ENCODE measurements at regions not wholly inside any gene's neighbourhood (a gene's known extent, or its start where the extent isn't known, plus 50 kb on each side); places are given as distances from the start of the nearest gene placed in this dataset.

DNA sequence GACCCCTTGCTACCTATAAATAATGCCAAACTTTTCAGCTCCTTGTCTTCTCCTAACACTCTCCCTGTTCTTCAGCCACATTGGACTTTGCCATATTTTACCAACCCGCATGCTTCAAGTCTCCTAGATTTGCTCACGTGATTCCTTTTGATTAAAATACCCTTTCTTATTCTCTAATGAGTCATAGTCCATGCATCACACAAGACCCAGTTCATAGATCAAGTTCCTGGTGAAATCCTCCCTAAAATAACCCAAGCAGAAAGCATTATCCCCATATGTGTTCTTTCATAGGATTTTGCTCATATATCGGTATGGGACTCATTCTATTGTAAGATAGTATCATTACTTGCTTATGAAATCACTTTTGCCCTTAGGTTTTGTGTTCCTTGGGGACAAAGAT, 108.9 kb upstream of the STXBP5 start:
- TF ChIP-seq, protein P1, sequence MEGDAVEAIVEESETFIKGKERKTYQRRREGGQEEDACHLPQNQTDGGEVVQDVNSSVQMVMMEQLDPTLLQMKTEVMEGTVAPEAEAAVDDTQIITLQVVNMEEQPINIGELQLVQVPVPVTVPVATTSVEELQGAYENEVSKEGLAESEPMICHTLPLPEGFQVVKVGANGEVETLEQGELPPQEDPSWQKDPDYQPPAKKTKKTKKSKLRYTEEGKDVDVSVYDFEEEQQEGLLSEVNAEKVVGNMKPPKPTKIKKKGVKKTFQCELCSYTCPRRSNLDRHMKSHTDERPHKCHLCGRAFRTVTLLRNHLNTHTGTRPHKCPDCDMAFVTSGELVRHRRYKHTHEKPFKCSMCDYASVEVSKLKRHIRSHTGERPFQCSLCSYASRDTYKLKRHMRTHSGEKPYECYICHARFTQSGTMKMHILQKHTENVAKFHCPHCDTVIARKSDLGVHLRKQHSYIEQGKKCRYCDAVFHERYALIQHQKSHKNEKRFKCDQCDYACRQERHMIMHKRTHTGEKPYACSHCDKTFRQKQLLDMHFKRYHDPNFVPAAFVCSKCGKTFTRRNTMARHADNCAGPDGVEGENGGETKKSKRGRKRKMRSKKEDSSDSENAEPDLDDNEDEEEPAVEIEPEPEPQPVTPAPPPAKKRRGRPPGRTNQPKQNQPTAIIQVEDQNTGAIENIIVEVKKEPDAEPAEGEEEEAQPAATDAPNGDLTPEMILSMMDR (IDR thresholded peaks at IDR 0.05), result no peak
- H3K9me3 Mint-ChIP-seq, result peaks cover 1 to 6% (median 2%) of the 10 kb centered on the region in 7 donors
- H3K4me1 Mint-ChIP-seq, result no peaks in the 10 kb centered on the region
- no peak for DNase-seq
- no peaks in the 10 kb centered on the region for H3K36me3 Mint-ChIP-seq
- H3K27me3 ChIP-seq (ENCODE audit: control insufficient read depth in 2 of 2, insufficient read depth in 2 of 2, low read length in 2 of 2), result no peaks in the 10 kb centered on the region
- no peak overlapping the region for H3K4me3 Mint-ChIP-seq
- no peak overlapping the region for H3K27ac ChIP-seq (ENCODE audit: low read depth in 1 of 2, low read length in 2 of 2)
- 90% methylated on average over 2 of the region's 3 CpGs for WGBS (ENCODE audit: insufficient coverage)
- H3K27me3 Mint-ChIP-seq (ENCODE audit: low read depth in 3 of 3), result no peaks in the 10 kb centered on the region
- H4K20me1 ChIP-seq (ENCODE audit: insufficient read depth, low read length), result no peaks in the 10 kb centered on the region
- no peak overlapping the region for H3K9ac ChIP-seq (ENCODE audit: insufficient read depth, low read length, poor library complexity, severe bottlenecking)
- H3K9me3 ChIP-seq (replicated peaks in 1 of 2; ENCODE audit: control insufficient read depth in 1 of 2, insufficient read depth in 1 of 2, low read length in 2 of 2), result peaks cover 0 to 5% of the 10 kb centered on the region in 2 donors
- no peaks in the 10 kb centered on the region for H3K36me3 ChIP-seq (replicated peaks in 1 of 2; ENCODE audit: control insufficient read depth in 1 of 2, insufficient read depth in 2 of 2, low read length in 2 of 2)
- H2AFZ ChIP-seq (ENCODE audit: insufficient read depth, low read depth, low read length, poor library complexity, severe bottlenecking), result no peak overlapping the region
- H3K79me2 ChIP-seq (ENCODE audit: insufficient read depth, low read length), result no peaks in the 10 kb centered on the region
- no peak overlapping the region for H3K4me2 ChIP-seq (replicated peaks; ENCODE audit: extremely low read depth, low read length, poor library complexity, severe bottlenecking)
- intact Hi-C loops (cut with micrococcal nuclease), result no loop called here
- no peaks in the 10 kb centered on the region for H3K4me1 ChIP-seq (ENCODE audit: control insufficient read depth in 1 of 2, insufficient read depth in 2 of 2, low read length in 2 of 2)
- H3K27ac Mint-ChIP-seq, result no peak overlapping the region
- no peak overlapping the region for H3K4me3 ChIP-seq (replicated peaks in 1 of 3; ENCODE audit: low read depth in 2 of 3, low read length in 3 of 3)

DNA sequence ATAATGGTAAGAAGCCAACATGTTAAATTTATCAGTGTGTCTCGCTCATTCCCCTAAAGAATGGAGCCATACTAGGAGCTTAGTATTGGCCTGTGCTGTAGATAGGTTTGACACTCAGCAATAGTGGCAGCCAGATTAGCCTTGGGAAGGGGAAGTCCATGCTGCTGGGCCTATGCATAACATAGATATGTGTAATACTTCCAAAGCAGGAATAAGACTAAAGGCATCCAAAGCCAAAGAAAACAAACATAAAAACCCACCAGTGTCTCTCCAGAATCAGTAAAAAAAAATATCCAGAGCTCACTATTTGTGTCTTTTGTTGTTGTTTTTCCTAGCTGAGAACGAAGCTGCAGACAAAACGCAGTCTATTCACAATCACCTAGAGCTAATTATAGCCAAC, 104.2 kb upstream of the STXBP5 start:
- Mint-ChIP-seq H3K27ac (no peak overlapping the region), H3K27me3 (ENCODE audit: low read depth in 3 of 3) (no peaks in the 10 kb centered on the region), H3K4me1 (peaks cover 18% of the 10 kb centered on the region), H3K9me3 (peaks cover 0 to 2% (median 0%) of the 10 kb centered on the region in 7 donors), H3K4me3 (no peak overlapping the region), H3K36me3 (no peaks in the 10 kb centered on the region)
- no peaks in the 10 kb centered on the region for H3K9me3 ChIP-seq (replicated peaks in 1 of 2; ENCODE audit: control insufficient read depth in 1 of 2, insufficient read depth in 1 of 2, low read length in 2 of 2)
- H3K4me3 ChIP-seq (replicated peaks in 1 of 3; ENCODE audit: low read depth in 2 of 3, low read length in 3 of 3), result no peak overlapping the region
- WGBS (ENCODE audit: insufficient coverage), result no CpG with 5 or more reads among the region's 3 CpGs
- no peak overlapping the region for H2AFZ ChIP-seq (ENCODE audit: insufficient read depth, low read depth, low read length, poor library complexity, severe bottlenecking)
- DNase-seq, result no peak
- H3K27ac ChIP-seq (ENCODE audit: low read depth in 1 of 2, low read length in 2 of 2), result no peak overlapping the region
- intact Hi-C loops (cut with micrococcal nuclease), result no loop called here
- H4K20me1 ChIP-seq (ENCODE audit: insufficient read depth, low read length), result no peaks in the 10 kb centered on the region
- H3K9ac ChIP-seq (ENCODE audit: insufficient read depth, low read length, poor library complexity, severe bottlenecking), result no peak overlapping the region
- H3K4me1 ChIP-seq (ENCODE audit: control insufficient read depth in 1 of 2, insufficient read depth in 2 of 2, low read length in 2 of 2), result peaks cover 11 to 20% of the 10 kb centered on the region in 2 donors
- no peaks in the 10 kb centered on the region for H3K79me2 ChIP-seq (ENCODE audit: insufficient read depth, low read length)
- TF ChIP-seq, protein P1 (IDR thresholded peaks at IDR 0.05), result no peak
- no peak overlapping the region for H3K4me2 ChIP-seq (replicated peaks; ENCODE audit: extremely low read depth, low read length, poor library complexity, severe bottlenecking)
- H3K36me3 ChIP-seq (replicated peaks in 1 of 2; ENCODE audit: control insufficient read depth in 1 of 2, insufficient read depth in 2 of 2, low read length in 2 of 2), result no peaks in the 10 kb centered on the region
- no peaks in the 10 kb centered on the region for H3K27me3 ChIP-seq (ENCODE audit: control insufficient read depth in 2 of 2, insufficient read depth in 2 of 2, low read length in 2 of 2)
